Testis (tissue), 2 donors: ENCODE measurements at regions not wholly inside any gene's neighbourhood (a gene's known extent, or its start where the extent isn't known, plus 50 kb on each side); places are given as distances from the start of the nearest gene placed in this dataset.

ENCODE experiments used
- CTCF ChIP-seq, 3 experiments: fragments of 450-650 bp in 2 of 3; fragments of 200-600 bp in 1 of 3; sonication (generic) in 1 of 3; IDR thresholded peaks; one replicate each; pipeline ENCODE4 v1.5.1; 2016 to 2019; ENCODE audit warnings: antibody characterized with exemption in 3 of 3, mild to moderate bottlenecking in 2 of 3, moderate library complexity in 1 of 3
- POLR2A ChIP-seq: fragments of 450-650 bp; IDR thresholded peaks from one replicate; pipeline ENCODE4 v1.6.1; 2017; ENCODE audit warnings: antibody characterized with exemption, mild to moderate bottlenecking, moderate library complexity

GRCh38 chr2:138235041-138235440, 266.5 kb upstream of the SPOPL start:
- no peak for TF ChIP-seq POLR2A
- TF ChIP-seq CTCF (IDR thresholded peaks at IDR 0.05): no peak
